ENCODE measurements at regions not wholly inside any gene's neighbourhood (a gene's known extent, or its start where the extent isn't known, plus 50 kb on each side); places are given as distances from the start of the nearest gene placed in this dataset.

DNA sequence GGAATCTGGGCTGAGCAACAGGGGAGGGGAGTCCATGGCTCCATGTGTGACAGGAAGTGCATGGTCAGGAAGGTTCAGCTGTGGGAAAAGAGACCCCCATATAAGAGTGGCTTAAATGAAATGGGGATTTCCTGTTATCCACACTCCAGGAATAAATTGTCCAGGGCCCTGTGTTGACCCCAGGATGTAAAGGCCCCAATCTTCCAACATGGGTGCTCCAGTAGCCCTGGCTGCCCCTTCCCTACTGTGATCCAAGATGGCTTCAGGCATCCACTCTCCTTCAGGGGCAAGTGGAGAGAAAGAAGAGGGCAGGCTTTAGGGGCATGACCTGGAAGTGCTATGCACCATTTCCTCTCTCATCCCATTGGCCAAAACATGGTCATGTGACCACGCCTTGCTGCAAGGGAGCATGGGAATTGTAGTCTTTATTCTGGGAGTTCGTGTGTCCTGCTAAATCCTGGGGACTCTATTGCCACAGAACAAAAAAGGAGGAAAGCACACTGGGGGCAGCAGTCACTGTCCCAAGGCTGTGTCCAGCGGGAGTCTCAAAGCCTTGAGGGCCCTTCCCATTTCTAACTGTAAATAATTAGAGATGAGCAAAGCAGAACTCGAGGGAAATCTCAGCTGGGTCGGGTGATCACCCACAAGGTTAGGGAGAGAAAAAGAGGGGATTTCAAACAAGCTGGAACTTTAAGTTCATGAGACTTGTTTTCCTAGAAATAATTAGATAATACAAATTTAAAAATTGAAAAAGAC is 289.2 kb downstream of the ADGRD1 start (continued):
- TF ChIP-seq, protein P1, sequence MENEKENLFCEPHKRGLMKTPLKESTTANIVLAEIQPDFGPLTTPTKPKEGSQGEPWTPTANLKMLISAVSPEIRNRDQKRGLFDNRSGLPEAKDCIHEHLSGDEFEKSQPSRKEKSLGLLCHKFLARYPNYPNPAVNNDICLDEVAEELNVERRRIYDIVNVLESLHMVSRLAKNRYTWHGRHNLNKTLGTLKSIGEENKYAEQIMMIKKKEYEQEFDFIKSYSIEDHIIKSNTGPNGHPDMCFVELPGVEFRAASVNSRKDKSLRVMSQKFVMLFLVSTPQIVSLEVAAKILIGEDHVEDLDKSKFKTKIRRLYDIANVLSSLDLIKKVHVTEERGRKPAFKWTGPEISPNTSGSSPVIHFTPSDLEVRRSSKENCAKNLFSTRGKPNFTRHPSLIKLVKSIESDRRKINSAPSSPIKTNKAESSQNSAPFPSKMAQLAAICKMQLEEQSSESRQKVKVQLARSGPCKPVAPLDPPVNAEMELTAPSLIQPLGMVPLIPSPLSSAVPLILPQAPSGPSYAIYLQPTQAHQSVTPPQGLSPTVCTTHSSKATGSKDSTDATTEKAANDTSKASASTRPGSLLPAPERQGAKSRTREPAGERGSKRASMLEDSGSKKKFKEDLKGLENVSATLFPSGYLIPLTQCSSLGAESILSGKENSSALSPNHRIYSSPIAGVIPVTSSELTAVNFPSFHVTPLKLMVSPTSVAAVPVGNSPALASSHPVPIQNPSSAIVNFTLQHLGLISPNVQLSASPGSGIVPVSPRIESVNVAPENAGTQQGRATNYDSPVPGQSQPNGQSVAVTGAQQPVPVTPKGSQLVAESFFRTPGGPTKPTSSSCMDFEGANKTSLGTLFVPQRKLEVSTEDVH (IDR thresholded peaks at IDR 0.05; ENCODE audit: low read depth, partially characterized antibody): peak; percentile 59
- TF ChIP-seq YY1 (IDR thresholded peaks at IDR 0.05; ENCODE audit: borderline replicate concordance in 1 of 3, control insufficient read depth in 1 of 3, extremely low read depth in 1 of 3, insufficient read depth in 3 of 3, insufficient read length in 1 of 3, insufficient replicate concordance in 2 of 3, low read depth in 1 of 3, low read length in 2 of 3) (peak; percentile 61 to 94 (median 76)), ZNF507 (tag; conservative IDR thresholded peaks at IDR 0.05) (no peak), NFYB (IDR thresholded peaks at IDR 0.05; ENCODE audit: extremely low read depth, insufficient read length) (peak; percentile 99), FOXJ2 (tag; IDR thresholded peaks at IDR 0.05) (no peak), GTF2F1 (IDR thresholded peaks at IDR 0.05; ENCODE audit: low read depth, low read length) (no peak), ATF7 (IDR thresholded peaks at IDR 0.05) (peak; percentile 40; the same call in 1 of the 2 replicates), DNMT1 (IDR thresholded peaks at IDR 0.05) (no peak), MIER1 (IDR thresholded peaks at IDR 0.05; ENCODE audit: low read depth) (no peak), GABPA (tag; conservative IDR thresholded peaks at IDR 0.05; ENCODE audit: low read depth) (peak; percentile 94), FOS (IDR thresholded peaks at IDR 0.05; ENCODE audit: extremely low read depth, insufficient read length) (peak; percentile 79), BRCA1 (IDR thresholded peaks at IDR 0.05) (no peak), BRCA1 (CRISPR knock-in tag; IDR thresholded peaks at IDR 0.05) (no peak), ZC3H11A (IDR thresholded peaks at IDR 0.05; ENCODE audit: low read depth, low read length) (no peak), CBFA2T3 (IDR thresholded peaks at IDR 0.05) (no peak), PTTG1 (tag; IDR thresholded peaks at IDR 0.05; ENCODE audit: low read depth) (no peak)
- TF ChIP-seq, protein P2, sequence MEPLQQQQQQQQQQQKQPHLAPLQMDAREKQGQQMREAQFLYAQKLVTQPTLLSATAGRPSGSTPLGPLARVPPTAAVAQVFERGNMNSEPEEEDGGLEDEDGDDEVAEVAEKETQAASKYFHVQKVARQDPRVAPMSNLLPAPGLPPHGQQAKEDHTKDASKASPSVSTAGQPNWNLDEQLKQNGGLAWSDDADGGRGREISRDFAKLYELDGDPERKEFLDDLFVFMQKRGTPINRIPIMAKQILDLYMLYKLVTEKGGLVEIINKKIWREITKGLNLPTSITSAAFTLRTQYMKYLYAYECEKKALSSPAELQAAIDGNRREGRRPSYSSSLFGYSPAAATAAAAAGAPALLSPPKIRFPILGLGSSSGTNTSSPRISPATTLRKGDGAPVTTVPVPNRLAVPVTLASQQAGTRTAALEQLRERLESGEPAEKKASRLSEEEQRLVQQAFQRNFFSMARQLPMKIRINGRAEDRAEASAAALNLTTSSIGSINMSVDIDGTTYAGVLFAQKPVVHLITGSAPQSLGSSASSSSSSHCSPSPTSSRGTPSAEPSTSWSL (CRISPR knock-in tag; IDR thresholded peaks at IDR 0.05; ENCODE audit: borderline replicate concordance): no peak
- TF ChIP-seq, protein P3, sequence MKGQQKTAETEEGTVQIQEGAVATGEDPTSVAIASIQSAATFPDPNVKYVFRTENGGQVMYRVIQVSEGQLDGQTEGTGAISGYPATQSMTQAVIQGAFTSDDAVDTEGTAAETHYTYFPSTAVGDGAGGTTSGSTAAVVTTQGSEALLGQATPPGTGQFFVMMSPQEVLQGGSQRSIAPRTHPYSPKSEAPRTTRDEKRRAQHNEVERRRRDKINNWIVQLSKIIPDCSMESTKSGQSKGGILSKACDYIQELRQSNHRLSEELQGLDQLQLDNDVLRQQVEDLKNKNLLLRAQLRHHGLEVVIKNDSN (CRISPR knock-in tag; IDR thresholded peaks at IDR 0.05): peak; percentile 98
- TF ChIP-seq, protein P4, sequence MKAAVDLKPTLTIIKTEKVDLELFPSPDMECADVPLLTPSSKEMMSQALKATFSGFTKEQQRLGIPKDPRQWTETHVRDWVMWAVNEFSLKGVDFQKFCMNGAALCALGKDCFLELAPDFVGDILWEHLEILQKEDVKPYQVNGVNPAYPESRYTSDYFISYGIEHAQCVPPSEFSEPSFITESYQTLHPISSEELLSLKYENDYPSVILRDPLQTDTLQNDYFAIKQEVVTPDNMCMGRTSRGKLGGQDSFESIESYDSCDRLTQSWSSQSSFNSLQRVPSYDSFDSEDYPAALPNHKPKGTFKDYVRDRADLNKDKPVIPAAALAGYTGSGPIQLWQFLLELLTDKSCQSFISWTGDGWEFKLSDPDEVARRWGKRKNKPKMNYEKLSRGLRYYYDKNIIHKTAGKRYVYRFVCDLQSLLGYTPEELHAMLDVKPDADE (conservative IDR thresholded peaks at IDR 0.05; ENCODE audit: control insufficient read depth, low read depth, low read length): peak; percentile 79; the same call in 1 of the 2 replicates
- TF ChIP-seq, protein P5, sequence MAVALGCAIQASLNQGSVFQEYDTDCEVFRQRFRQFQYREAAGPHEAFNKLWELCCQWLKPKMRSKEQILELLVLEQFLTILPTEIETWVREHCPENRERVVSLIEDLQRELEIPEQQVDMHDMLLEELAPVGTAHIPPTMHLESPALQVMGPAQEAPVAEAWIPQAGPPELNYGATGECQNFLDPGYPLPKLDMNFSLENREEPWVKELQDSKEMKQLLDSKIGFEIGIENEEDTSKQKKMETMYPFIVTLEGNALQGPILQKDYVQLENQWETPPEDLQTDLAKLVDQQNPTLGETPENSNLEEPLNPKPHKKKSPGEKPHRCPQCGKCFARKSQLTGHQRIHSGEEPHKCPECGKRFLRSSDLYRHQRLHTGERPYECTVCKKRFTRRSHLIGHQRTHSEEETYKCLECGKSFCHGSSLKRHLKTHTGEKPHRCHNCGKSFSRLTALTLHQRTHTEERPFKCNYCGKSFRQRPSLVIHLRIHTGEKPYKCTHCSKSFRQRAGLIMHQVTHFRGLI (CRISPR knock-in tag; IDR thresholded peaks at IDR 0.05): no peak
